Fibroblast of the aortic adventitia (primary cell): ENCODE measurements at regions not wholly inside any gene's neighbourhood (a gene's known extent, or its start where the extent isn't known, plus 50 kb on each side); places are given as distances from the start of the nearest gene placed in this dataset.
"Not testable (repeated sequence)": the region's sequence is repeated elsewhere in the genome, so short reads cannot be mapped to it uniquely, and the experiment has no call there.

Experiments
- DNase-seq: peaks from one replicate; pipeline ENCODE4 v3.0.0-alpha.2; 2010; ENCODE audit warnings: low read depth
- H3K4me3 ChIP-seq: 2 replicates; pipeline ENCODE4 v1.5.1; 2011; ENCODE audit warnings: low read depth, mild to moderate bottlenecking, control low read depth, low read length, moderate library complexity
- CTCF ChIP-seq: IDR thresholded peaks from 2 replicates; pipeline ENCODE4 v1.5.1; 2011; ENCODE audit warnings: mild to moderate bottlenecking, low read length, control low read depth, inconsistent platforms; ENCODE audit not compliant: insufficient read depth

GRCh38 chr14:54259821-54260220 lies 137.0 kb upstream of the CDKN3 start:
- no peak for DNase-seq
- TF ChIP-seq CTCF: no peak
- no peak overlapping the region for H3K4me3 ChIP-seq

GRCh38 chr14:54261283-54261682 lies 135.5 kb upstream of the CDKN3 start:
- H3K4me3 ChIP-seq: no peak overlapping the region
- DNase-seq: no peak
- no peak for TF ChIP-seq CTCF

- H3K4me3 ChIP-seq, DNase-seq: not testable (repeated sequence)
Measured at GRCh38 chr14:54266616-54267015, 130.2 kb upstream of the CDKN3 start.

- DNase-seq: no peak
- TF ChIP-seq CTCF: no peak
Measured at GRCh38 chr14:54267172-54267571, 129.6 kb upstream of the CDKN3 start.

GRCh38 chr14:54275997-54276725 lies 120.6 kb upstream of the CDKN3 start:
- H3K4me3 ChIP-seq: no peak overlapping the region
- DNase-seq: peak; percentile 12
- no peak for TF ChIP-seq CTCF

More at GRCh38 chr14:54267172-54267571, 129.6 kb upstream of the CDKN3 start:
- H3K4me3 ChIP-seq: no peak overlapping the region

- no peak for TF ChIP-seq CTCF
- H3K4me3 ChIP-seq: no peak overlapping the region
- DNase-seq: no peak
Measured at GRCh38 chr14:54278087-54278486, 118.7 kb upstream of the CDKN3 start.

GRCh38 chr14:54278665-54279295 lies 118.0 kb upstream of the CDKN3 start:
- H3K4me3 ChIP-seq: no peak overlapping the region
- TF ChIP-seq CTCF: no peak
- DNase-seq: no peak
